IMR-90 (cell line): ENCODE measurements at regions not wholly inside any gene's neighbourhood (a gene's known extent, or its start where the extent isn't known, plus 50 kb on each side); places are given as distances from the start of the nearest gene placed in this dataset.

Source experiments
- ATAC-seq: fragments of 200-7000 bp; cut with Tn5 transposase; 2 replicates; pipeline ENCODE4 v1.9.1; 2020; ENCODE audit warnings: low read depth, mild to moderate bottlenecking, moderate library complexity
- BruUV-seq: library from RNA; stranded (reverse); fragments of 400-500 nt; replicated peaks from 2 replicates; lab custom pipeline; 2021; lab: Mats Ljungman, UMichigan
- CTCF ChIA-PET: fragments of 300-600 bp; formaldehyde crosslinking; extraction: SDS; loops from one replicate; lab custom pipeline; 2021; ENCODE audit warnings: antibody characterized with exemption; lab: Yijun Ruan, JAX
- POLR2A ChIA-PET: fragments of 300-600 bp; sonication (Branson Sonifier 250); formaldehyde crosslinking; loops from one replicate; lab custom pipeline; 2022; ENCODE audit warnings: antibody characterized with exemption; ENCODE audit not compliant: unreplicated experiment; lab: Charles Lee
- DNase-seq: peaks from one replicate; pipeline ENCODE4 v3.0.0; 2013
- H2AFZ ChIP-seq: replicated peaks from 2 replicates; pipeline ENCODE3; 2013; ENCODE audit warnings: low read length, mild to moderate bottlenecking; ENCODE audit not compliant: poor library complexity
- H2AK5ac ChIP-seq: 2 replicates; pipeline ENCODE4 v1.6.1; 2013; ENCODE audit warnings: low read depth, low read length, inconsistent platforms
- H2AK9ac ChIP-seq: replicated peaks from 2 replicates; pipeline ENCODE3; 2013; ENCODE audit warnings: mild to moderate bottlenecking, low read depth, low read length, moderate library complexity; ENCODE audit not compliant: poor library complexity
- H2BK120ac ChIP-seq: 2 replicates; pipeline ENCODE4 v1.6.1; 2013; ENCODE audit warnings: low read depth, low read length, inconsistent platforms
- H2BK15ac ChIP-seq: 3 replicates; pipeline ENCODE4 v1.6.1; 2013; ENCODE audit warnings: low read depth, low read length, inconsistent platforms
- H2BK20ac ChIP-seq: 2 replicates; pipeline ENCODE4 v1.6.1; 2013; ENCODE audit warnings: low read depth, mild to moderate bottlenecking, inconsistent platforms, low read length, moderate library complexity
- H2BK5ac ChIP-seq: 2 replicates; pipeline ENCODE4 v1.6.1; 2013; ENCODE audit warnings: mild to moderate bottlenecking, low read depth, low read length, inconsistent platforms; ENCODE audit not compliant: poor library complexity, severe bottlenecking
- H3K14ac ChIP-seq: replicated peaks from 2 replicates; pipeline ENCODE4 v1.6.1; 2013; ENCODE audit warnings: low read depth, low read length, inconsistent platforms
- H3K18ac ChIP-seq: 2 replicates; pipeline ENCODE4 v1.6.1; 2013; ENCODE audit warnings: low read depth, low read length, control low read depth
- H3K23ac ChIP-seq: 2 replicates; pipeline ENCODE4 v1.6.1; 2013; ENCODE audit warnings: low read depth, low read length, inconsistent platforms
- H3K27ac ChIP-seq: 2 replicates; pipeline ENCODE4 v1.5.1; 2013; ENCODE audit warnings: mild to moderate bottlenecking, control low read depth, low read length; ENCODE audit not compliant: insufficient read depth
- H3K27me3 ChIP-seq: 2 replicates; pipeline ENCODE4 v1.6.1; 2013; ENCODE audit warnings: low read length; ENCODE audit not compliant: control insufficient read depth, insufficient read depth
- H3K36me3 ChIP-seq: 2 replicates; pipeline ENCODE4 v1.6.1; 2013; ENCODE audit warnings: low read length, mixed read lengths; ENCODE audit not compliant: control insufficient read depth, insufficient read depth
- H3K4ac ChIP-seq: 2 replicates; pipeline ENCODE4 v1.6.1; 2013; ENCODE audit warnings: low read depth, low read length, inconsistent platforms
- H3K4me1 ChIP-seq: 2 replicates; pipeline ENCODE4 v1.6.1; 2013; ENCODE audit warnings: low read length, mixed read lengths; ENCODE audit not compliant: control insufficient read depth, insufficient read depth
- H3K4me2 ChIP-seq: 2 replicates; pipeline ENCODE4 v1.6.1; 2013; ENCODE audit warnings: low read depth, mild to moderate bottlenecking, control low read depth, low read length, moderate library complexity
- H3K4me3 ChIP-seq: 2 replicates; pipeline ENCODE4 v1.5.1; 2013; ENCODE audit warnings: low read depth, mild to moderate bottlenecking, control low read depth, low read length, moderate library complexity; ENCODE audit not compliant: insufficient read depth
- H3K56ac ChIP-seq: 2 replicates; pipeline ENCODE4 v1.6.1; 2013; ENCODE audit warnings: low read length, inconsistent platforms; ENCODE audit not compliant: insufficient read depth; ENCODE audit errors: extremely low read depth
- H3K79me1 ChIP-seq, 2 experiments: 2 replicates each; pipeline ENCODE4 v1.6.1; 2013; ENCODE audit warnings: low read length in 2 of 2, inconsistent platforms in 1 of 2, low read depth in 1 of 2
- H3K9ac ChIP-seq: 2 replicates; pipeline ENCODE4 v1.6.1; 2013; ENCODE audit warnings: low read depth, low read length, control low read depth
- H3K9me1 ChIP-seq: 2 replicates; pipeline ENCODE4 v1.6.1; 2013; ENCODE audit warnings: low read length, inconsistent platforms; ENCODE audit not compliant: insufficient read depth
- H3K9me3 ChIP-seq: 2 replicates; pipeline ENCODE4 v1.6.1; 2013; ENCODE audit warnings: low read length; ENCODE audit not compliant: control insufficient read depth, insufficient read depth
- H4K20me1 ChIP-seq: 2 replicates; pipeline ENCODE4 v1.6.1; 2013; ENCODE audit warnings: low read length, inconsistent platforms; ENCODE audit not compliant: insufficient read depth
- H4K5ac ChIP-seq: 2 replicates; pipeline ENCODE4 v1.6.1; 2013; ENCODE audit warnings: mild to moderate bottlenecking, low read depth, low read length, control low read depth
- H4K8ac ChIP-seq, 2 experiments: 2 replicates each; pipeline ENCODE4 v1.6.1; 2013; ENCODE audit warnings: low read depth in 2 of 2, low read length in 2 of 2, control low read depth in 1 of 2, inconsistent platforms in 1 of 2
- H4K91ac ChIP-seq: 2 replicates; pipeline ENCODE4 v1.6.1; 2013; ENCODE audit warnings: low read depth, low read length, inconsistent platforms; ENCODE audit not compliant: insufficient read depth
- CHD1 ChIP-seq: IDR thresholded peaks from 2 replicates; pipeline ENCODE4 v1.6.1; 2012; ENCODE audit warnings: low read depth, low read length, improper control_type of control experiment
- FOS ChIP-seq: fragments of 150-350 bp; IDR thresholded peaks from 2 replicates; pipeline ENCODE4 v1.6.1; 2016; ENCODE audit warnings: low read depth, low read length
- MAZ ChIP-seq: IDR thresholded peaks from 2 replicates; pipeline ENCODE4 v1.6.1; 2012; ENCODE audit warnings: low read depth, mild to moderate bottlenecking, low read length, improper control_type of control experiment, moderate library complexity, borderline replicate concordance
- NFE2L2 ChIP-seq: fragments of 150-350 bp; IDR thresholded peaks from 2 replicates; pipeline ENCODE4 v1.6.1; 2016; ENCODE audit warnings: low read depth, mild to moderate bottlenecking, low read length
- SMC3 ChIP-seq: fragments of 150-350 bp; IDR thresholded peaks from 2 replicates; pipeline ENCODE4 v1.6.1; 2016; ENCODE audit warnings: low read depth, mild to moderate bottlenecking, antibody characterized with exemption, low read length, moderate library complexity
- USF2 ChIP-seq: fragments of 150-350 bp; IDR thresholded peaks from 2 replicates; pipeline ENCODE4 v1.6.1; 2017; ENCODE audit warnings: mild to moderate bottlenecking, antibody characterized with exemption, low read length, low read depth
- WGBS, 2 experiments: methylation state at CpG; one replicate each; pipeline versions ENCODE4 v1.1.5 to v1.1.7; 2013; ENCODE audit warnings: missing lambda C conversion rate in 2 of 2; ENCODE audit not compliant: insufficient read length in 1 of 2; ENCODE audit errors: extremely low coverage in 2 of 2; 5-methylcytosine and 5-hydroxymethylcytosine counted together
- dilution Hi-C: fragments of 300-500 bp; cut with HindIII; formaldehyde crosslinking; loops from one replicate; pipeline ENCODE4 v1.14.3; 2018; ENCODE audit warnings: low sequenced_read_pairs; ENCODE audit not compliant: unreplicated experiment
- in situ Hi-C: fragments of 300-500 bp; cut with MboI; formaldehyde crosslinking; loops from 3 replicates; pipeline ENCODE4 v1.14.3; 2019; ENCODE audit warnings: low sequenced_read_pairs, inconsistent platforms, mixed read lengths
- intact Hi-C: fragments of 100-400 bp; cut with micrococcal nuclease; formaldehyde crosslinking; loops from 2 replicates; pipeline ENCODE4 v1.10.0; 2022

- H3K4me1 ChIP-seq, result no peaks in the 10 kb centered on the region
- H3K27ac ChIP-seq, result no peak overlapping the region
- WGBS, 2 experiments, result no CpG with 5 or more reads among the region's 1 CpG
- no peak overlapping the region for H3K4me2 ChIP-seq
- H3K56ac ChIP-seq, result no peak overlapping the region
- H2BK5ac ChIP-seq, result no peak overlapping the region
- H2AK5ac ChIP-seq, result no peak overlapping the region
- no TSS peak for BruUV-seq
- H3K9me3 ChIP-seq, result peaks cover 11% of the 10 kb centered on the region
- no peak overlapping the region for H2BK20ac ChIP-seq
- DNase-seq (no peak), ATAC-seq (no peak)
- POLR2A ChIA-PET, result no interaction called here
- no peak overlapping the region for H3K23ac ChIP-seq
- H3K18ac ChIP-seq, result no peak overlapping the region
- H3K79me1 ChIP-seq, result no peaks in the 10 kb centered on the region
- no peak overlapping the region for H3K4me3 ChIP-seq
- H3K4ac ChIP-seq, result no peak overlapping the region
- H3K36me3 ChIP-seq, result no peaks in the 10 kb centered on the region
- H2BK15ac ChIP-seq, result no peak overlapping the region
- H4K5ac ChIP-seq, result no peak overlapping the region
- H2AK9ac ChIP-seq, result no peak overlapping the region
- H4K8ac ChIP-seq, result no peak overlapping the region
- in situ Hi-C loops, result no loop called here
- intact Hi-C loops, result no loop called here
- H2AFZ ChIP-seq, result no peak overlapping the region
- TF ChIP-seq CHD1 (no peak), NFE2L2 (no peak), USF2 (no peak), SMC3 (no peak), MAZ (no peak), FOS (no peak)
- no peaks in the 10 kb centered on the region for H4K20me1 ChIP-seq
- no peaks in the 10 kb centered on the region for H3K27me3 ChIP-seq
- CTCF ChIA-PET, result no interaction called here
- dilution Hi-C loops, result no loop called here
- H3K14ac ChIP-seq, result no peak overlapping the region
- H4K91ac ChIP-seq, result no peak overlapping the region
- no peaks in the 10 kb centered on the region for H3K9me1 ChIP-seq
- H3K9ac ChIP-seq, result no peak overlapping the region
- H2BK120ac ChIP-seq, result no peak overlapping the region
Measured at GRCh38 chr1:233777566-233777965, 126.9 kb upstream of the SLC35F3 start.
